ENCODE measurements at regions not wholly inside any gene's neighbourhood (a gene's known extent, or its start where the extent isn't known, plus 50 kb on each side); places are given as distances from the start of the nearest gene placed in this dataset.

- Histone ChIP-seq H3K4me1 (no peaks in the 10 kb centered on the region), H3K9me3 (no peaks in the 10 kb centered on the region), H3K27ac (no peak overlapping the region), H3K4me3 (no peak overlapping the region), H3K36me3 (no peaks in the 10 kb centered on the region), H3K27me3 (no peaks in the 10 kb centered on the region)
- 83 to 87% methylated on average over 2 of the region's 2 CpGs for WGBS, 2 donors
- no peak for DNase-seq (ENCODE audit: low spot score in 2 of 2)
- TF ChIP-seq EP300 (IDR thresholded peaks at IDR 0.05) (no peak), POLR2A (IDR thresholded peaks at IDR 0.05) (no peak), CTCF (IDR thresholded peaks at IDR 0.05) (no peak)
Observed at GRCh38 chr13:60887711-60888110, 490.7 kb downstream of the TDRD3 start.

GRCh38 chr13:60881507-60881906 is 484.5 kb downstream of the TDRD3 start:
- 67 to 75% methylated on average over 1 of the region's 1 CpG for WGBS, 2 donors

GRCh38 chr13:60873116-60873515 is 476.1 kb downstream of the TDRD3 start:
- no peaks in the 10 kb centered on the region for H3K9me3 ChIP-seq
- TF ChIP-seq EP300 (IDR thresholded peaks at IDR 0.05), result no peak
- TF ChIP-seq CTCF (IDR thresholded peaks at IDR 0.05), result no peak
- H3K4me1 ChIP-seq, result no peaks in the 10 kb centered on the region

More at GRCh38 chr13:60881507-60881906, 484.5 kb downstream of the TDRD3 start:
- TF ChIP-seq POLR2A (IDR thresholded peaks at IDR 0.05) (no peak), CTCF (IDR thresholded peaks at IDR 0.05) (no peak), EP300 (IDR thresholded peaks at IDR 0.05) (no peak)
- Histone ChIP-seq H3K27me3 (no peaks in the 10 kb centered on the region), H3K4me3 (no peak overlapping the region), H3K27ac (no peak overlapping the region), H3K4me1 (no peaks in the 10 kb centered on the region), H3K9me3 (no peaks in the 10 kb centered on the region), H3K36me3 (no peaks in the 10 kb centered on the region)
- DNase-seq (ENCODE audit: low spot score in 2 of 2), result no peak

GRCh38 chr13:60869941-60870613 is 473.1 kb downstream of the TDRD3 start:
- peaks cover 0 to 13% (median 0%) of the 10 kb centered on the region in 4 donors for H3K9me3 ChIP-seq
- no peak overlapping the region for H3K27ac ChIP-seq
- H3K36me3 ChIP-seq, result no peaks in the 10 kb centered on the region
- no peaks in the 10 kb centered on the region for H3K4me1 ChIP-seq
- no peak overlapping the region for H3K4me3 ChIP-seq
- no peaks in the 10 kb centered on the region for H3K27me3 ChIP-seq
- no peak for TF ChIP-seq POLR2A (IDR thresholded peaks at IDR 0.05)
- no peak for TF ChIP-seq EP300 (IDR thresholded peaks at IDR 0.05)
- no peak for TF ChIP-seq CTCF (IDR thresholded peaks at IDR 0.05)
- DNase-seq (ENCODE audit: low spot score in 2 of 2), result no peak
- WGBS, 2 donors, result 81 to 85% methylated on average over 6 to 7 of the region's 7 CpGs

More at GRCh38 chr13:60873116-60873515, 476.1 kb downstream of the TDRD3 start:
- no peaks in the 10 kb centered on the region for H3K27me3 ChIP-seq
- no peaks in the 10 kb centered on the region for H3K36me3 ChIP-seq
- no peak overlapping the region for H3K27ac ChIP-seq
- 51 to 54% methylated on average over 2 of the region's 2 CpGs for WGBS, 2 donors
- H3K4me3 ChIP-seq, result no peak overlapping the region
- no peak for DNase-seq (ENCODE audit: low spot score in 2 of 2)

GRCh38 chr13:60869225-60869624 is 472.2 kb downstream of the TDRD3 start:
- DNase-seq (ENCODE audit: low spot score in 2 of 2), result no peak
- no peaks in the 10 kb centered on the region for H3K4me1 ChIP-seq
- H3K27ac ChIP-seq, result no peak overlapping the region
- no peaks in the 10 kb centered on the region for H3K36me3 ChIP-seq
- no peak overlapping the region for H3K4me3 ChIP-seq
- no peak for TF ChIP-seq EP300 (IDR thresholded peaks at IDR 0.05)
- TF ChIP-seq CTCF (IDR thresholded peaks at IDR 0.05), result no peak
- no peak for TF ChIP-seq POLR2A (IDR thresholded peaks at IDR 0.05)
- WGBS, 2 donors, result 71 to 79% methylated on average over 3 of the region's 3 CpGs
- H3K9me3 ChIP-seq, result peaks cover 0 to 13% (median 0%) of the 10 kb centered on the region in 4 donors
- no peaks in the 10 kb centered on the region for H3K27me3 ChIP-seq

All from tibial nerve (tissue), 4 donors.